ENCODE measurements at regions not wholly inside any gene's neighbourhood (a gene's known extent, or its start where the extent isn't known, plus 50 kb on each side); places are given as distances from the start of the nearest gene placed in this dataset.

DNA sequence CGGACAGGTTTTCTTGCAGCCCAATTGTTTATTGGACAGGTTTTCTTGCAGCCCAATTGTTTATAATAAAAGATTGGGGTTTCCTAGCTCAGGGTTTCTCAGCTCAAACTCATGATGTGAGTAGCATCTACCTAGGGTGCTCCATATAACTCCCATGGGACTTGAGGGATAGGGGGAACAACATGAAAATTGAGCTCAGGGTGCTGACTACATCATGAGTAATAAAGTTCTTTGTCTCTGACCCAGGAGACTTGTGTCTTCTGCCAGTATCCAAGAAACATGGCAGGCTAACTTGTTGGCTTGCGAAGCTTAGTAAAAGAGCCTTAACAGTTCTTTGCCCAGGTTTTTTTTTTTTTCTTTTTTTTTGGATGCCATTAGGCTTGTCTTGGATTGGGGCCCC, 59.2 kb upstream of the MYCBP2 start:
- Histone ChIP-seq H3K9me3 (replicated peaks; ENCODE audit: control insufficient read depth, low read depth, low read length) (no peaks in the 10 kb centered on the region), H3K4me1 (ENCODE audit: control insufficient read depth, insufficient read depth, low read length) (no peaks in the 10 kb centered on the region), H3K36me3 (ENCODE audit: control insufficient read depth, insufficient read depth, low read length) (no peaks in the 10 kb centered on the region), H3K4me3 (ENCODE audit: low read length) (no peak overlapping the region), H3K27ac (ENCODE audit: low read length) (no peak overlapping the region), H3K27me3 (ENCODE audit: control insufficient read depth, insufficient read depth, low read length) (no peaks in the 10 kb centered on the region)
- DNase-seq, result no peak
- WGBS (ENCODE audit: insufficient coverage), result no CpG with 5 or more reads among the region's 2 CpGs

DNA sequence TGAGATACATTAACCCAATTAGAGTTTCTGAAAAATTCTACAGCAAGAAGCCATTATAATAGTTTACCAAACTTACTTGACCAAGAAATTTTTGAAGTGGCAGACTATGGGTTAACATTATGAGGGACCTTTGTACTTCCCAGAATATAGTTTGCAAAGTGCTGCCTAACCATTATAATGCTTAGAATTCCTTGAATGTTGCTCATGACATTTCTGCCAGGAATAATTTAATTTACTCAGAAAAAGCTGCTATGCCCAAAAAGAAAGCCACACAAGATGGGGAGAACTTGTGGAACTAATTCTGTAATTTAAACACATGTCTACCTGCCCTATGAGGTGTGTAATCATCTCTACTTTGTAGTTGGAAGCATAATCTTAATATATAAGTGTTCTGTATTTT, 58.1 kb upstream of the MYCBP2 start:
- H3K27ac ChIP-seq (ENCODE audit: low read length), result no peak overlapping the region
- H3K9me3 ChIP-seq (replicated peaks; ENCODE audit: control insufficient read depth, low read depth, low read length), result no peaks in the 10 kb centered on the region
- no peaks in the 10 kb centered on the region for H3K36me3 ChIP-seq (ENCODE audit: control insufficient read depth, insufficient read depth, low read length)
- no peaks in the 10 kb centered on the region for H3K4me1 ChIP-seq (ENCODE audit: control insufficient read depth, insufficient read depth, low read length)
- H3K4me3 ChIP-seq (ENCODE audit: low read length), result no peak overlapping the region
- no peak for DNase-seq
- H3K27me3 ChIP-seq (ENCODE audit: control insufficient read depth, insufficient read depth, low read length), result no peaks in the 10 kb centered on the region

DNA sequence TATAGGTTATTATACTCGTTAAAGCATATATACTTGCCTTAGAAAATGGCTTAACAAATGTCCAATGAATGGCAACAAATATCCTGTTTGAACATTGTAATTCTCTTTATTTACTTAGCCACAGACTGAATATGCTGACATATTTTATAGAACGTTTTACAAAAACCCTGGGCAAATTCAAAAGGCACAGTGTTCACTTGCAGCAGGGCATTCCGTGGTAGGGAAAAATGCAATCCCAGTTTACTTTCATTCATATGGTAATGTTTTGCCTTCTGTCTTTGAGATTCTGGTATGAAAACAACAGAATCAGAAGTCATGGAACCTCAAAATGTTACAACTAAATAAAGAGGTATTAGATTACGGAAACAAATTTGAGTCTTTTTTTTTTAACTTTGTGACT, 56.2 kb upstream of the MYCBP2 start:
- no peaks in the 10 kb centered on the region for H3K9me3 ChIP-seq (replicated peaks; ENCODE audit: control insufficient read depth, low read depth, low read length)
- DNase-seq, result no peak
- no peaks in the 10 kb centered on the region for H3K36me3 ChIP-seq (ENCODE audit: control insufficient read depth, insufficient read depth, low read length)
- H3K27ac ChIP-seq (ENCODE audit: low read length), result no peak overlapping the region
- WGBS (ENCODE audit: insufficient coverage), result no CpG with 5 or more reads among the region's 4 CpGs
- H3K4me3 ChIP-seq (ENCODE audit: low read length), result no peak overlapping the region
- H3K4me1 ChIP-seq (ENCODE audit: control insufficient read depth, insufficient read depth, low read length), result no peaks in the 10 kb centered on the region
- H3K27me3 ChIP-seq (ENCODE audit: control insufficient read depth, insufficient read depth, low read length), result no peaks in the 10 kb centered on the region

GRCh38 chr13:77381059-77381458, 54.2 kb upstream of the MYCBP2 start:
- H3K36me3 ChIP-seq (ENCODE audit: control insufficient read depth, insufficient read depth, low read length), result no peaks in the 10 kb centered on the region
- DNase-seq, result no peak
- no peak overlapping the region for H3K27ac ChIP-seq (ENCODE audit: low read length)
- H3K4me3 ChIP-seq (ENCODE audit: low read length), result no peak overlapping the region
- H3K27me3 ChIP-seq (ENCODE audit: control insufficient read depth, insufficient read depth, low read length), result no peaks in the 10 kb centered on the region
- no CpG with 5 or more reads among the region's 1 CpG for WGBS (ENCODE audit: insufficient coverage)
- H3K4me1 ChIP-seq (ENCODE audit: control insufficient read depth, insufficient read depth, low read length), result no peaks in the 10 kb centered on the region
- no peaks in the 10 kb centered on the region for H3K9me3 ChIP-seq (replicated peaks; ENCODE audit: control insufficient read depth, low read depth, low read length)

GRCh38 chr13:77379508-77379907, 52.6 kb upstream of the MYCBP2 start:
- Histone ChIP-seq H3K4me1 (ENCODE audit: control insufficient read depth, insufficient read depth, low read length) (no peaks in the 10 kb centered on the region), H3K4me3 (ENCODE audit: low read length) (no peak overlapping the region), H3K27ac (ENCODE audit: low read length) (no peak overlapping the region), H3K36me3 (ENCODE audit: control insufficient read depth, insufficient read depth, low read length) (no peaks in the 10 kb centered on the region), H3K27me3 (ENCODE audit: control insufficient read depth, insufficient read depth, low read length) (no peaks in the 10 kb centered on the region), H3K9me3 (replicated peaks; ENCODE audit: control insufficient read depth, low read depth, low read length) (no peaks in the 10 kb centered on the region)
- WGBS (ENCODE audit: insufficient coverage), result 63% methylated on average over 1 of the region's 2 CpGs
- DNase-seq, result no peak

GRCh38 chr13:77378662-77379061, 51.8 kb upstream of the MYCBP2 start:
- no peak overlapping the region for H3K4me3 ChIP-seq (ENCODE audit: low read length)
- DNase-seq, result no peak
- H3K27me3 ChIP-seq (ENCODE audit: control insufficient read depth, insufficient read depth, low read length), result no peaks in the 10 kb centered on the region
- no peaks in the 10 kb centered on the region for H3K36me3 ChIP-seq (ENCODE audit: control insufficient read depth, insufficient read depth, low read length)
- H3K4me1 ChIP-seq (ENCODE audit: control insufficient read depth, insufficient read depth, low read length), result no peaks in the 10 kb centered on the region
- H3K27ac ChIP-seq (ENCODE audit: low read length), result no peak overlapping the region
- no peaks in the 10 kb centered on the region for H3K9me3 ChIP-seq (replicated peaks; ENCODE audit: control insufficient read depth, low read depth, low read length)

- Histone ChIP-seq H3K36me3 (ENCODE audit: control insufficient read depth, insufficient read depth, low read length) (no peaks in the 10 kb centered on the region), H3K4me1 (ENCODE audit: control insufficient read depth, insufficient read depth, low read length) (no peaks in the 10 kb centered on the region), H3K9me3 (replicated peaks; ENCODE audit: control insufficient read depth, low read depth, low read length) (no peaks in the 10 kb centered on the region), H3K27ac (ENCODE audit: low read length) (no peak overlapping the region), H3K4me3 (ENCODE audit: low read length) (no peak overlapping the region), H3K27me3 (ENCODE audit: control insufficient read depth, insufficient read depth, low read length) (no peaks in the 10 kb centered on the region)
- peak; percentile 8 for DNase-seq
- no CpG with 5 or more reads among the region's 1 CpG for WGBS (ENCODE audit: insufficient coverage)
Observed at GRCh38 chr13:77377016-77377415, 50.1 kb upstream of the MYCBP2 start.

Measured in muscle of leg (tissue), 3 donors.